Astrocyte of the cerebellum (primary cell): ENCODE measurements at regions not wholly inside any gene's neighbourhood (a gene's known extent, or its start where the extent isn't known, plus 50 kb on each side); places are given as distances from the start of the nearest gene placed in this dataset.
A peak's percentile ranks its signal among the peaks of the same experiment; 100 is the strongest.

ENCODE experiments used
- DNase-seq: peaks from one replicate; pipeline ENCODE4 v3.0.0-alpha.2; 2011; ENCODE audit warnings: low read depth
- H3K4me3 ChIP-seq: 2 replicates; pipeline ENCODE4 v1.5.1; 2011; ENCODE audit warnings: mild to moderate bottlenecking, low read depth, low read length, moderate library complexity
- CTCF ChIP-seq: IDR thresholded peaks from 2 replicates; pipeline ENCODE4 v1.5.1; 2012; ENCODE audit warnings: low read length, low read depth, moderate library complexity, mild to moderate bottlenecking; ENCODE audit errors: missing control alignments
- in situ Hi-C: cut with HindIII; loops from 2 replicates; pipeline ENCODE4 v1.10.0; 2017; ENCODE audit warnings: low sequenced_read_pairs

GRCh38 chr12:69097619-69098368, 141.6 kb upstream of the CPSF6 start:
- no peak for TF ChIP-seq CTCF
- in situ Hi-C loops, result no loop called here
- H3K4me3 ChIP-seq, result no peak overlapping the region
- DNase-seq, result peak; percentile 72

GRCh38 chr12:69099201-69099837, 140.1 kb upstream of the CPSF6 start:
- no peak overlapping the region for H3K4me3 ChIP-seq
- TF ChIP-seq CTCF, result no peak
- DNase-seq, result no peak
- in situ Hi-C loops, result no loop called here

GRCh38 chr12:69101505-69101904, 137.9 kb upstream of the CPSF6 start:
- DNase-seq, result no peak
- no peak for TF ChIP-seq CTCF
- in situ Hi-C loops, result no loop called here
- no peak overlapping the region for H3K4me3 ChIP-seq

GRCh38 chr12:69102856-69103255, 136.5 kb upstream of the CPSF6 start:
- no peak for TF ChIP-seq CTCF
- DNase-seq, result no peak
- in situ Hi-C loops, result no loop called here
- H3K4me3 ChIP-seq, result no peak overlapping the region

GRCh38 chr12:69105101-69105962, 134.0 kb upstream of the CPSF6 start:
- in situ Hi-C loops, result no loop called here
- no peak for TF ChIP-seq CTCF
- no peak for DNase-seq
- H3K4me3 ChIP-seq, result no peak overlapping the region

- no peak overlapping the region for H3K4me3 ChIP-seq
- in situ Hi-C loops, result no loop called here
- TF ChIP-seq CTCF, result no peak
- DNase-seq, result no peak
Observed at GRCh38 chr12:69106482-69107118, 132.8 kb upstream of the CPSF6 start.
